Heart left ventricle (tissue), 16 donors: ENCODE measurements at regions not wholly inside any gene's neighbourhood (a gene's known extent, or its start where the extent isn't known, plus 50 kb on each side); places are given as distances from the start of the nearest gene placed in this dataset.

ENCODE experiments used
- ATAC-seq, 4 donors: fragments of 200-7000 bp; cut with Tn5 transposase; one replicate each; pipeline ENCODE4 v1.9.1; 2020 to 2022; ENCODE audit warnings: moderate library complexity in 4 of 4, mild to moderate bottlenecking in 3 of 4, moderate number of reproducible peaks in 1 of 4
- DNase-seq, 5 donors: peaks; one replicate each; pipeline ENCODE4 v3.0.0-alpha.2; 2020
- H3K27ac ChIP-seq, 12 donors: fragments of 200-600 bp; sonication (generic) in 4 of 12; one replicate each; pipeline versions ENCODE4 v1.5.0 to v1.8.0; 2016 to 2022; ENCODE audit warnings: mild to moderate bottlenecking in 2 of 12
- H3K27me3 ChIP-seq, 9 donors: fragments of 200-600 bp; sonication (generic) in 2 of 9; one replicate each; pipeline versions ENCODE4 v1.5.1 to v1.8.0; 2016 to 2022; ENCODE audit warnings: mild to moderate bottlenecking in 3 of 9
- H3K36me3 ChIP-seq, 9 donors: fragments of 200-600 bp; sonication (generic) in 2 of 9; one replicate each; pipeline versions ENCODE4 v1.5.0 to v1.8.0; 2018 to 2022; ENCODE audit warnings: mild to moderate bottlenecking in 2 of 9
- H3K4me1 ChIP-seq, 12 donors: fragments of 200-600 bp; sonication (generic) in 4 of 12; one replicate each; pipeline versions ENCODE4 v1.5.0 to v1.8.0; 2016 to 2022; ENCODE audit warnings: mild to moderate bottlenecking in 3 of 12
- H3K4me3 ChIP-seq, 12 donors: fragments of 200-600 bp; sonication (generic) in 4 of 12; one replicate each; pipeline versions ENCODE4 v1.5.0 to v1.8.0; 2017 to 2022; ENCODE audit warnings: mild to moderate bottlenecking in 9 of 12, moderate library complexity in 4 of 12
- H3K9me3 ChIP-seq, 12 donors: fragments of 200-600 bp; sonication (generic) in 4 of 12; one replicate each; pipeline versions ENCODE4 v1.5.0 to v1.8.0; 2016 to 2022; ENCODE audit warnings: mild to moderate bottlenecking in 1 of 12
- POLR2A ChIP-seq, 2 donors: fragments of 450-650 bp; IDR thresholded peaks; one replicate each; pipeline ENCODE4 v1.6.1; 2017; ENCODE audit warnings: antibody characterized with exemption in 2 of 2, mild to moderate bottlenecking in 2 of 2, moderate library complexity in 2 of 2
- whole genome bisulfite sequencing, 4 donors: extraction: QIAGEN DNeasy Blood & Tissue Kit in 2 of 4; methylation state at CpG; one replicate each; pipeline versions ENCODE4 v1.1.5 to v1.1.7; 2013 to 2018; 5-methylcytosine and 5-hydroxymethylcytosine counted together
- intact Hi-C, 10 donors: fragments of 100-400 bp; cut with DNase I; formaldehyde crosslinking; loops; one replicate each; pipeline versions ENCODE4 v1.11.1 to v1.14.2; 2022
- TF ChIP-seq, protein P1 (sequence below), 12 donors: fragments of 200-600 bp; sonication (generic) in 4 of 12; IDR thresholded peaks; one replicate each; pipeline versions ENCODE4 v1.5.0 to v1.8.0; 2018 to 2022; ENCODE audit warnings: antibody characterized with exemption in 12 of 12, mild to moderate bottlenecking in 5 of 12
- donor health status: ischemic (EF 13 %, LVEDD 7.1; RV severe dilation, severe dysfunction).
- donor health status: healthy with polysubstance abuse.
- donor health status: DM: no; HTN: yes; CAD: no.
- donor health status: DM: no; HTN: no; CAD: no.
- donor health status: ischemic (EF 25% LVEDD 6.9; RV normal size, moderate dysfunction).
- donor health status: ischemic (EF 25% LVEDD 5.7; RV mildly dilated, moderate dysfunction).
- donor health status: healthy.
- donor health status: DM: yes; HTN: yes; CAD: no.
- donor health status: ischemic (EF 35%, LVEDD 5.7; RV mildly dilated, moderate dysfunction).
- donor health status: nonischemic (EF 11% LVEDD 7.7; RV severe dilation, severe dysfunction).
- donor health status: DM: yes; HTN: yes; CAD: no.
- donor health status: PGD.
- donor health status: ischemic (EF 29% LVEDD 5.4; RV normal size, mild dysfunction).
- donor health status: nonischemic (EF 23%, LVEDD 6.1; RV moderate dilation, normal function).

DNA sequence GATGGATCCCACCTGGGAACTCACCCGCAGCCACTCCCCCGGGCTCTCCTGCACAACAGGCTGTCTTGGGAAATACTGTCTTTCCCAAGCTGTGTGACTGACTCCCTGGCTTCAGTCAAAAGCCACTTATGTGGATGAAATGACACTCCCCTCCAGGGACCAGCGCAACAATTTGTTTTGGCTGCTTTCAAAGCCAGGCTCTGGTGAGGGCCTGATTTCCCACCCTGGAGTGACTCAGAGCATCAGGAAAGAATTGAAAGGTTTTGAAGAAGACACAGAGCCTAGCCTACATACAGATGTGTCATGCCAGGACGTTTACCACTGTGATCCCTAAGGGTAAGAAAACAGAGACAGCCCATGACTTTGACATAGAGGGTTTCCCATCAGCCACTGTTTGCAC lies 550.5 kb downstream of the MIAT start:
- 41 to 45% (median 45%) methylated on average over 4 of the region's 4 CpGs for WGBS, 4 donors
- TF ChIP-seq, protein P1, sequence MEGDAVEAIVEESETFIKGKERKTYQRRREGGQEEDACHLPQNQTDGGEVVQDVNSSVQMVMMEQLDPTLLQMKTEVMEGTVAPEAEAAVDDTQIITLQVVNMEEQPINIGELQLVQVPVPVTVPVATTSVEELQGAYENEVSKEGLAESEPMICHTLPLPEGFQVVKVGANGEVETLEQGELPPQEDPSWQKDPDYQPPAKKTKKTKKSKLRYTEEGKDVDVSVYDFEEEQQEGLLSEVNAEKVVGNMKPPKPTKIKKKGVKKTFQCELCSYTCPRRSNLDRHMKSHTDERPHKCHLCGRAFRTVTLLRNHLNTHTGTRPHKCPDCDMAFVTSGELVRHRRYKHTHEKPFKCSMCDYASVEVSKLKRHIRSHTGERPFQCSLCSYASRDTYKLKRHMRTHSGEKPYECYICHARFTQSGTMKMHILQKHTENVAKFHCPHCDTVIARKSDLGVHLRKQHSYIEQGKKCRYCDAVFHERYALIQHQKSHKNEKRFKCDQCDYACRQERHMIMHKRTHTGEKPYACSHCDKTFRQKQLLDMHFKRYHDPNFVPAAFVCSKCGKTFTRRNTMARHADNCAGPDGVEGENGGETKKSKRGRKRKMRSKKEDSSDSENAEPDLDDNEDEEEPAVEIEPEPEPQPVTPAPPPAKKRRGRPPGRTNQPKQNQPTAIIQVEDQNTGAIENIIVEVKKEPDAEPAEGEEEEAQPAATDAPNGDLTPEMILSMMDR (IDR thresholded peaks at IDR 0.05): no peak
- no peak for TF ChIP-seq POLR2A (IDR thresholded peaks at IDR 0.05)
- ATAC-seq: no peak
- DNase-seq: no peak
- Histone ChIP-seq H3K27ac (no peak overlapping the region), H3K27me3 (peaks cover 0 to 49% (median 0%) of the 10 kb centered on the region in 9 donors), H3K4me1 (peaks cover 0 to 14% (median 3%) of the 10 kb centered on the region in 12 donors), H3K4me3 (no peak overlapping the region), H3K36me3 (no peaks in the 10 kb centered on the region), H3K9me3 (peaks cover 0 to 13% (median 0%) of the 10 kb centered on the region in 12 donors)
- intact Hi-C loops: no loop called here

DNA sequence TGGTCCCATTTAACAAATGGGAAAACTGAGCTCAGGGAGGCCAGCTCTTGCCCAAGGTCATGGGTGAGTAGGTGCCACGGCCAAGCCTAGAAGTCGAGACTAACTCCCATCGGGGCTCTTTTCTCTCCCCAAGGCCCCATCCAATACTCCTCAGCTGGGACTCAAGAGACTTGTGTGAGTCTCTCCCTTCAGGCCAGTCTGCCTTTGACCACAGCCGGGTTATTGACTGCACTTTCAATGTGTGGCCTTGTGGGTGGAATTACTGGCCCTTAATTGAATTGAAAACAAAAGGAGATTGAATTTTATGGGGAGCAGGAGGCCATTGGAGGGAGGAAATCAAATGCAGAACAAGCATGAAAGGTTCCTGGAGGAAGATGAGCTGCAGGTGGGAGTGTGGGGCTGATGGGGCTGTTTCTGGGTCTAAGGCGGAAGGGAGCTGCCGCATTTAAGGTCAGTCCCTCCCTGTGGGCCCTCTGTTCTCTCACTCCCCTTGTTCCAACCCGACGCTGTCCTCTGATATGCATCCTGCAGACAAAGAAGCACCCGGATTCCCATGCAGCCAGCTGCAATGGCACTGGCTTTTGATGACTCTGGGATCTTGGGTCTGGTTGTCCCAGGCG lies 552.8 kb downstream of the MIAT start:
- DNase-seq (no peak), ATAC-seq (no peak)
- no peak overlapping the region for H3K27ac ChIP-seq
- no peaks in the 10 kb centered on the region for H3K36me3 ChIP-seq
- TF ChIP-seq, protein P1 (IDR thresholded peaks at IDR 0.05): no peak
- no peak for TF ChIP-seq POLR2A (IDR thresholded peaks at IDR 0.05)
- H3K4me1 ChIP-seq: peaks cover 0 to 29% (median 11%) of the 10 kb centered on the region in 12 donors
- no peak overlapping the region for H3K4me3 ChIP-seq
- intact Hi-C loops: loop anchor here in 1 of 10 donors (10.0 kb wide), 1 partner anchor 105 kb away; no protein-coding TSS in a partner anchor
- WGBS, 4 donors: 64 to 83% (median 71%) methylated on average over 10 of the region's 10 CpGs
- peaks cover 0 to 13% (median 0%) of the 10 kb centered on the region in 12 donors for H3K9me3 ChIP-seq
- H3K27me3 ChIP-seq: peaks cover 0 to 39% (median 0%) of the 10 kb centered on the region in 9 donors

DNA sequence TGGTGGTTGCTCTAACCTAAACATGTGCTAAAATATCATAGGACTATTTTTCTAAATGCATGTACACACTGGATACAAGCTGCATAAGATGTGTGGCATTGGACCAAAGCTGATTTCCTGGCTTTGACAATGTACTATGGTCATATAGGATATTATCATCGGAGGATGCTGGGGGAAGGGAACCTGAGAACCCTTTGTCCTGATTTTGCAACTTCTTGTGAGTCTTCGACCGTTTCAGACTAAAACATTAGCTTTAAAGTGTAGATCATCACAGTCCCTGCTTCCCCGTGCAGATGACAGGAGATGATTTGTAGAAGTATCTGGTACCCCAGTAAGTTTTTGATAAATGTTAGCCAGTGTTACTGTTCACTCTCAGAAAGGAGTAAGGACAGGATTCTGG lies 554.7 kb downstream of the MIAT start:
- peaks cover 0 to 25% (median 0%) of the 10 kb centered on the region in 9 donors for H3K27me3 ChIP-seq
- peaks cover 0 to 13% (median 0%) of the 10 kb centered on the region in 12 donors for H3K9me3 ChIP-seq
- TF ChIP-seq, protein P1 (IDR thresholded peaks at IDR 0.05): no peak
- no peak for TF ChIP-seq POLR2A (IDR thresholded peaks at IDR 0.05)
- peak overlapping the region in 6 of 12 donors; percentile 65 to 81 (median 72) for H3K27ac ChIP-seq
- H3K4me3 ChIP-seq: no peak overlapping the region
- intact Hi-C loops: loop anchor here in 1 of 10 donors (10.0 kb wide), 1 partner anchor 107 kb away; no protein-coding TSS in a partner anchor
- WGBS, 4 donors: 37 to 48% (median 39%) methylated on average over 4 of the region's 4 CpGs
- H3K4me1 ChIP-seq: peaks cover 0 to 34% (median 11%) of the 10 kb centered on the region in 12 donors
- no peak for ATAC-seq
- H3K36me3 ChIP-seq: no peaks in the 10 kb centered on the region
- no peak for DNase-seq

DNA sequence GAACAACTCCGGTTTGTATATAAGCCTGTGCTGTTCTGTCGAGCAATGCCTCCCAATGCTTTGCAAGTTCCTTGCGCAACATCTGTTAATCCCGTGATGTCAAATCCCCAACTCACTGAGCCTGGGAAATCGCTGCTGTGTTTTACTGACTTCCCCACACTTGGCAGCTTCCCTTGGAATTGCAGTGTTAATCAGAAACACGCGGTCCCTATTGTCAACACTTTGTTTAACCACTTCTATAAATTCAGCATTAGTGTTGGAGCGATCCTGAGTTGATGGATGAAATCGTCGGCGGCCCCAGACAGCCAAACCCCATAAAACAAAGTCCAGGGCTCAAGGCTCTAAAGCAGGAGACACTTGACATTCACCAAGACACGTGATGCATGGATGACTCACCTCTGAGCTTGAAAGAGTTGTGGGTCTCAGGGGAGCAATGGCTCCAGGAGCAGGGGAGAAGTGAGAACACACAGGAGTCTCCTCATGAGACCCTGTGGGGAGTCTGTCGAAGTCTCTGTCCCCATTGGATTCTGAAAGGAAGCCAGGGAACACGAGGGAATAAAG lies 555.3 kb downstream of the MIAT start:
- intact Hi-C loops: loop anchor here in 1 of 10 donors (10.0 kb wide), 1 partner anchor 108 kb away; no protein-coding TSS in a partner anchor
- Histone ChIP-seq H3K4me3 (no peak overlapping the region), H3K9me3 (peaks cover 0 to 13% (median 0%) of the 10 kb centered on the region in 12 donors), H3K4me1 (peaks cover 0 to 34% (median 11%) of the 10 kb centered on the region in 12 donors), H3K36me3 (no peaks in the 10 kb centered on the region), H3K27me3 (peaks cover 0 to 22% (median 0%) of the 10 kb centered on the region in 9 donors), H3K27ac (peak overlapping the region in 11 of 12 donors; percentile 23 to 81 (median 67))
- ATAC-seq (peak; percentile 44 to 89 (median 79)), DNase-seq (peak in 4 of 5 donors; percentile 70 to 76 (median 73))
- WGBS, 4 donors: 13 to 20% (median 19%) methylated on average over 14 of the region's 14 CpGs
- no peak for TF ChIP-seq POLR2A (IDR thresholded peaks at IDR 0.05)
- TF ChIP-seq, protein P1 (IDR thresholded peaks at IDR 0.05): no peak
